Stimulated activated naive CD8-positive, alpha-beta T cell treated with anti-CD3 and anti-CD28 coated beads, Interleukin-15, Interleukin-2, amounts not matched to agents 100 ng/mL and 50 ng/mL, for 24 hours (primary cell): ENCODE measurements at regions not wholly inside any gene's neighbourhood (a gene's known extent, or its start where the extent isn't known, plus 50 kb on each side); places are given as distances from the start of the nearest gene placed in this dataset.

Source experiments
- H3K27ac Mint-ChIP-seq: one replicate; pipeline ENCODE4 v1.8.0; 2021; ENCODE audit warnings: mild to moderate bottlenecking, mixed read lengths
- H3K27me3 Mint-ChIP-seq: one replicate; pipeline ENCODE4 v1.8.0; 2021; ENCODE audit warnings: mixed read lengths
- H3K36me3 Mint-ChIP-seq: one replicate; pipeline ENCODE4 v1.8.0; 2021; ENCODE audit warnings: low read depth, mixed read lengths
- H3K4me1 Mint-ChIP-seq: one replicate; pipeline ENCODE4 v1.8.0; 2021; ENCODE audit warnings: low read depth, mixed read lengths
- H3K4me3 Mint-ChIP-seq: one replicate; pipeline ENCODE4 v1.8.0; 2021; ENCODE audit warnings: mild to moderate bottlenecking, mixed read lengths
- H3K9me3 Mint-ChIP-seq: one replicate; pipeline ENCODE4 v1.8.0; 2021; ENCODE audit warnings: mixed read lengths

DNA sequence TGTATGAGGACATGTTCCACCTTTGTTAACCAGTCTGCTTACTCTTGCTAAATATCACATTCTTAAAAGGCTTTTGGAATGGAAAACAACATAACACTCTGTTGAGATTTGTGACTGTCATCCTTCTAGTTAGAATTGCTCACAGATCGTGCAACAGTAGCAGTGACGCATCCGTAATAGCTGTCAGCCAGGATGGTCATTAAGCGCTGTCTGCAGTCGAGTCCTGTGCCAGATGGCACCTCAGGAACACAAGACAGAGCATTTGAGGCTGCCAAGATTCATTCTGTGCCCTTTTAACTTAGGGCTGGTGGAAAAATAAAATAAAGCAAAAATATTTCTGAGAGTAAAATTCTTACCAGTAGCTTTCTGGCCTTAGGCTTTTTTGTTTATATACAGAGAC lies 348.6 kb downstream of the ANKRD7 start:
- Mint-ChIP-seq H3K36me3 (no peaks in the 10 kb centered on the region), H3K27me3 (no peaks in the 10 kb centered on the region), H3K9me3 (no peaks in the 10 kb centered on the region), H3K4me1 (no peaks in the 10 kb centered on the region), H3K4me3 (no peak overlapping the region), H3K27ac (no peak overlapping the region)

DNA sequence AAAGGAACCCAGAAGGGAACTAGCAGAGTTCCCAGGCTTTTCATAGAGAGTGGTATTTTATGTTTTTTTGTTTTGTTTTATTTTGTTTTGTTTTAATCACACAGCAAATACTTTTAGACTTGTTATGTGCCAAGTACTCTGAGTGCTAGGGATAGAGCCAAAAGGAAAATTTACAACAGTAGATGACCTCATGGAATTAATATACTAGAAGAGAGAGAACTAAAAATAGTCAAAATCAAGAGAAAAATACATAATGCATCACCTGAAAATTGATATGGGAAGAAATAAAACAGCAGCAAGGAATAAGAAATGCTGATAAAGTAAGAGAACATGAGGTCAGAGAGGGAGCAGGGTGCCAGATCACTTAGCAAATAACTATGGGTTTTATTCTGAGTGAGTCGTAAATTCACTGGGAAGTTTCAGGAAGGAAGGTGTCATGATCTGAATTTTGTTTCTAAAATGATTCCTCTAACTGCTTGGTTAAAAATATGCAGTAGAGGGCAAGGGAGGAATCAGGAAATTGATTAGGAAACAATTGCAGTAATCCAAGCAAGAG lies 351.0 kb downstream of the ANKRD7 start:
- no peaks in the 10 kb centered on the region for H3K9me3 Mint-ChIP-seq

DNA sequence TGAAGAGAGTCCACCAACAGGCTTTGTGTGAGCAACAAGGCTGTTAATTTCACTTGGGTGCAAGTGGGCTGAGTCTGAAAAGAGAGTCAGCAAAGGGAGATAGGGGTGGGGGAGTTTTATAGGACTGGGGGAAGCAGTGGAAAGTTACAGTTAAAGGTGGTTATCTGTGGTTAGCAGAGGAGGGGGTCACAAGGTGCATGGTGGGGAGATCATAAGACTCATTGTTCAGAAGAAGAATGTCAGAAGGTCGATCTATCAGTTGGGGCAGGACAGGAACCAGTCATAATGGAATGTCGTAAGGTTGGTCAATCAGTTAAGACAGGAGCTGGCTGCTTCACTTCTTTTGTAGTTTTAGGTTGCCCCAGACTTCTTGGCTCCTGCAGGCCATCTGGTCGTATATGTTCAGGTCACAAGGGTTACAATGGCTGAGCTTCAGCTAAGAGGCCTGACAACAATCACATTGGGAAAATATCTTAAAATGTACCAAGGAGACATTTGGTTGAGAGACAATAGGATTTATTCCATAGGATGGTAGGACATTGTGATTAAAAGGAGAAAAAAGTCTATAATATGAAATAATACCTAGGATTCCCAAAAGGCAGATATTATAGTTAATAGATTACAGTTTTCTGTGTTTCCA lies 356.4 kb downstream of the ANKRD7 start:
- no peak overlapping the region for H3K4me3 Mint-ChIP-seq
- no peak overlapping the region for H3K27ac Mint-ChIP-seq
- no peaks in the 10 kb centered on the region for H3K9me3 Mint-ChIP-seq
- H3K4me1 Mint-ChIP-seq, result no peaks in the 10 kb centered on the region
- H3K36me3 Mint-ChIP-seq, result no peaks in the 10 kb centered on the region
- no peaks in the 10 kb centered on the region for H3K27me3 Mint-ChIP-seq

More for the DNA sequence above, 351.0 kb downstream of the ANKRD7 start:
- Mint-ChIP-seq H3K4me3 (no peak overlapping the region), H3K4me1 (no peaks in the 10 kb centered on the region), H3K27me3 (no peaks in the 10 kb centered on the region), H3K27ac (no peak overlapping the region), H3K36me3 (no peaks in the 10 kb centered on the region)

DNA sequence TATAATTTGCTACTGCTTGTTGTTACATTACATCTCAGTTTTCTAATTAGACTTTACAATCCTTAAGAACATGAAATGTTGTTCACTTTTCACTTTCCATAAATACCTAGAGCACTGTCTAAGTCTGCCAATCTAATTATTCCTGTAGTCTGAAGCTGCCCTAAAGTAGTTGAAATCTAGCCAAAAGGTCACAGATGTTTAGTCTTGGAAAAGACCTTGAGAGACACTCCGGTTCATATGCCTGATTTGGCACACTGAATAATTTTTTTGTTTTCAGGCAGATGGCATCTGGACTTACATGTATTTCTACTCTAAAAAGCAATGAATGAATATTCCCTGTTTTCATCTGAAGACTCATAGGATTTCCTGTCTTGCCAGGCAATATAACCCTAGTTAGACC lies 359.1 kb downstream of the ANKRD7 start:
- Mint-ChIP-seq H3K4me1 (no peaks in the 10 kb centered on the region), H3K4me3 (no peak overlapping the region), H3K27me3 (peaks cover 3% of the 10 kb centered on the region), H3K9me3 (peaks cover 6% of the 10 kb centered on the region), H3K36me3 (no peaks in the 10 kb centered on the region), H3K27ac (no peak overlapping the region)

DNA sequence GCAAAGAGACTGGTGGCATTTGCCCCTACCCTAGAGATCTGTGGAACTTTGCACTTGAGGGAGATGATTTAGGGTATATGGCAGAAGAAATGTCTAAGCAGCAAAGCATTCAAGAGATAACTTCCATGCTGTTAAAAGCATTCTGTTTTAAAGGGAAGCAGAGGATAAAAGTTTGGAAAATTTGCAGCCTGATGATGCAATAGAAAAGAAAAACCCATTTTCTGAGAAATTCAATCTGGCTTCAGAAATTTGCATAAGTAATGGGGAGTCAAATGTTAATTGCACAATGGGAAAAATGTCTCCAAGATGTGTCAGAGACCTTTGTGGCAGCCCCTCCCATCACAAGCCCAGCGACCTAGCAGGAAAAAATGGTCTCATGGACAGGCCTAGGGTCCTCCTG lies 361.7 kb downstream of the ANKRD7 start:
- H3K27ac Mint-ChIP-seq, result no peak overlapping the region
- peaks cover 6% of the 10 kb centered on the region for H3K9me3 Mint-ChIP-seq
- peaks cover 3% of the 10 kb centered on the region for H3K27me3 Mint-ChIP-seq
- H3K4me1 Mint-ChIP-seq, result no peaks in the 10 kb centered on the region
- H3K36me3 Mint-ChIP-seq, result no peaks in the 10 kb centered on the region
- no peak overlapping the region for H3K4me3 Mint-ChIP-seq

DNA sequence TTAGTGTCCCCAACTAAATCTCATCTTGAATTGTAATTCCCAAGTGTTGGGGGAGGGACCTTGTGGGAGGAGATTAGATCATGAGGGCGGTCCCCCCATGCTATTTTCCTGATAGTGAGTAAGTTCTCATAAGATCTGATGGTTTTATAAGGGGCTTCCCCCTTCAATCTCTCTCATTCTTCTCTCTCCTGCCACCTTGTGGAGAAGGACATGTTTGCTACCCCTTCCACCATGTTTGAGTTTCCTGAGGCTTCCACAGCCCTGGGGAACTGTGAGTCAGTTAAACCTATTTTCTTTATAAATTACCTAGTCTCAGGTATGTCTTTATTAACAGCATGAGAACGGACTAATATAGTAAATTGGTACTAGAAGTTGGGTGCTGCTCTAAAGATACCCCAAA lies 365.6 kb downstream of the ANKRD7 start:
- no peaks in the 10 kb centered on the region for H3K4me1 Mint-ChIP-seq
- no peak overlapping the region for H3K27ac Mint-ChIP-seq
- H3K36me3 Mint-ChIP-seq, result no peaks in the 10 kb centered on the region
- H3K27me3 Mint-ChIP-seq, result peaks cover 3% of the 10 kb centered on the region
- H3K9me3 Mint-ChIP-seq, result peaks cover 6% of the 10 kb centered on the region
- no peak overlapping the region for H3K4me3 Mint-ChIP-seq

DNA sequence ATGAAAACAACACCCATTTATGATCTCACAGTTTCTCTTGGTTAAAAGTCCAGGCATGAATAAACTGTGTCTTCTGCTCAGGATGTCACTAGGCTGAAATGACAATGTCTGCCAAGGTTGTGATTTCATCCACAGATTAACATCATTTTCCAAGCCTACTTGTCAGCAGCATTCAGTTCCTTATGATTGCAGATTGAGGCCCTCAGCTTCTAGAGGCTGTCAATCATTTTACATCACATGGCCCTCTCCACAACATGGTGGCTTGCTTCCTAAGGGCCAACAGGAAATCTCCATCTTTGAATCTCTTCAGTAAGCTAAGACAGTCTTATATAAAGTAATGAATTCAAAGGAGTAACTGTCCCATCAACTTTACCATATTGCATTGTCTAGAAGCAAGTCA lies 377.6 kb downstream of the ANKRD7 start:
- Mint-ChIP-seq H3K36me3 (no peaks in the 10 kb centered on the region), H3K4me3 (no peak overlapping the region), H3K27ac (no peak overlapping the region), H3K9me3 (no peaks in the 10 kb centered on the region), H3K27me3 (no peaks in the 10 kb centered on the region), H3K4me1 (no peaks in the 10 kb centered on the region)

DNA sequence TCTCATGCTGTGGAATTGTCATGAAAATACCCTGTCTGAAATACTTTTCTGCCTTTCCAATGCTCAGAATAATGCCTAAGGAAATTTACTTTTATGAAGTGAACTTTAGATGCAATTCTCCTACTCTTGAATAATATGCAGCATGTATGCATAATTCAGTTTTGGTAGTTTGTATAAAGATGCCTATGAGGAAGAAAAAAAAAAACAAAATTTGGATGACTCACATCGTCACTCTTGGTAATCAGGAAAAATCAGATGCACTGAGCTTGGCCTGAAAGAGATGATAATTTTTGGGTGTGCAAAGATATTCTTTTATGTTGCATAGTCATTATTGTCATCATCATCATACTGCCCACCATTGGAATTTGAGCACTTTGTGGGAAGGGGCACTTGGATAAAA lies 382.1 kb downstream of the ANKRD7 start:
- H3K27me3 Mint-ChIP-seq, result no peaks in the 10 kb centered on the region
- H3K36me3 Mint-ChIP-seq, result no peaks in the 10 kb centered on the region
- H3K27ac Mint-ChIP-seq, result no peak overlapping the region
- H3K4me1 Mint-ChIP-seq, result no peaks in the 10 kb centered on the region
- H3K4me3 Mint-ChIP-seq, result no peak overlapping the region
- H3K9me3 Mint-ChIP-seq, result peaks cover 3% of the 10 kb centered on the region

DNA sequence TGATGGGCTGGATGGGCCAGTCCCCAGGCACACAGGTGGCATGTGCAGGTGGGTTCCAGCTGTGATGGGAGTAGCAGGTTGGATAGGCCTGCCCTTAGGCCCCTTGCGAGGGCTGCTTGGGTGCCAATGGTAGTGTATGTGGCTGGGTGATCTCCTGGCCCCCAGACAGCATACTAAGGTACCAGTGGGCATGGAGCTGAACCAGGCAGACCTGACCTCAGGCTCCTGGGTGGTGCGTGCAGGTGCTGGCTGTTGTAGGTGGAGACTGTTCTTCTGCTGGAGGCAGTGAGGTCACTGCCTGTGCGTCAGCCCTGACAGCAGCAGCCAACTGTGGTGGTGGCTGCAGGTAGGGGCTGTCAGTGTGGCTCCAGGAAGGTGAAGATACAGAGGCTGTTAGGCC lies 384.7 kb downstream of the ANKRD7 start:
- H3K27ac Mint-ChIP-seq, result no peak overlapping the region
- H3K27me3 Mint-ChIP-seq, result no peaks in the 10 kb centered on the region
- no peaks in the 10 kb centered on the region for H3K4me1 Mint-ChIP-seq
- no peaks in the 10 kb centered on the region for H3K36me3 Mint-ChIP-seq
- peaks cover 3% of the 10 kb centered on the region for H3K9me3 Mint-ChIP-seq
- H3K4me3 Mint-ChIP-seq, result no peak overlapping the region

DNA sequence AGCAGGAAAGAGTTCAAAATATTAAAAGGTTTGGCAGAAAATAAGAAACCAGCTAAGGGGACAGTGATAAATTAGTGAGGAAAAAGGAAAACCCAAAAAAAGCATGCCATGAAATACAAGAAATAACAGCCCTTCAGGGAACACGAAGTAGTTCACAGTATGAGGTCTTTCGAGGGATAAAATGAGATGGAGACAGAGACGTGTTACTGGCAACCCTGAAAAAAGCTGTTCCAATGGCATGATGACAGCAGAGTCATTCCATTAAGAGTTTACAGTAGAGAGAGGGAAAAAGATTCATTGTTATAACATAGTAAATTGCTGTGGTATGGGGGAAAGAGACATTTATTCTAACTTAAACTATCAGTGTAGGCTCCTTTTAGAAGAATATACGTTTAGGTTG lies 391.2 kb downstream of the ANKRD7 start:
- no peaks in the 10 kb centered on the region for H3K36me3 Mint-ChIP-seq
- peaks cover 3% of the 10 kb centered on the region for H3K27me3 Mint-ChIP-seq
- no peaks in the 10 kb centered on the region for H3K4me1 Mint-ChIP-seq
- peaks cover 6% of the 10 kb centered on the region for H3K9me3 Mint-ChIP-seq
- no peak overlapping the region for H3K27ac Mint-ChIP-seq
- H3K4me3 Mint-ChIP-seq, result no peak overlapping the region

DNA sequence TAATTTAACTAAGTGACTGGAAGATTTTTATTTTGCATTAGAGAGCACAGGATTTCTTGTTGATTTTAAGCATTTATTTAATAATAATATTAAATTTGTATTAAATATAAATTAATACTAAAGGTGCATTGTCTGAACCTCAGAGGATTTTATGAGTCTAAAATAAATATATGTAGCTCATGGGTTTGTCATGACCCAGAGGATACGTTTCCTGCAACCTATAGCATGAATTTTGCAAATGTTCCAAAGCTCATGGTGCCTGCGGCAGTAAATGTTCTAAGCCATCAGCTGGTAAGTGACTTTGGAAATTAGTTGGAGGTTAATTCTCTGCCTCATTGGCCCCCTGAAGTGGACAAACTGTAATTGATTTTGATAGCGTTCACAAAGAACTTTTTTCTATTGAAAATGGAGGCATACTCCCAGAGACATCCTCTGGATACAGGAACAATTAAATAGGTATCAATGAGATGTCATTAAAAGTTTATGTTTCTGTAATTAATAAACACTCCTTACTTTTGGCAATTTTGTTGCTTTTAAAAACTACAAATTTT lies 397.4 kb downstream of the ANKRD7 start:
- H3K27me3 Mint-ChIP-seq, result no peaks in the 10 kb centered on the region
- H3K9me3 Mint-ChIP-seq, result no peaks in the 10 kb centered on the region
- H3K36me3 Mint-ChIP-seq, result no peaks in the 10 kb centered on the region
- H3K4me1 Mint-ChIP-seq, result no peaks in the 10 kb centered on the region
- no peak overlapping the region for H3K4me3 Mint-ChIP-seq
- no peak overlapping the region for H3K27ac Mint-ChIP-seq

DNA sequence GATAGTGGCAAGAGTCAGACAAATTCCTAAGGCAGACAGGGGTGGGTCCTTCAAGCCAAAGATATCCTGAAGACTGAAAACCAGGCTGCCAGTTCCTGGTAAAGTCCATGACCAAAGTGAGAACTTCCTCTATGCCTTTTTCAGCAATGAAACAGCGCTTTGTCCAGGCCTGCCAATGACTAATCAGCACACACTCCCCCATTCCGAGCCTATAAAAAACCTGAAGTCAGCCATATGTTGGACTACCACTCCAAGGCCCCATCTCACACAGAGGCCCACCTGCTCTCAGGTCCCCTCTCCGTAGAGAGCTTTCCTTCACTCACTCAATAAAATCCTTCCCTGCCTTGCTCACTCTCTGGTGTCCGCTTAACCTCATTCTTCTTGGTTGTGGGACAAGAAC lies 402.2 kb downstream of the ANKRD7 start:
- Mint-ChIP-seq H3K4me3 (no peak overlapping the region), H3K36me3 (no peaks in the 10 kb centered on the region), H3K9me3 (no peaks in the 10 kb centered on the region), H3K4me1 (no peaks in the 10 kb centered on the region), H3K27me3 (no peaks in the 10 kb centered on the region), H3K27ac (no peak overlapping the region)

DNA sequence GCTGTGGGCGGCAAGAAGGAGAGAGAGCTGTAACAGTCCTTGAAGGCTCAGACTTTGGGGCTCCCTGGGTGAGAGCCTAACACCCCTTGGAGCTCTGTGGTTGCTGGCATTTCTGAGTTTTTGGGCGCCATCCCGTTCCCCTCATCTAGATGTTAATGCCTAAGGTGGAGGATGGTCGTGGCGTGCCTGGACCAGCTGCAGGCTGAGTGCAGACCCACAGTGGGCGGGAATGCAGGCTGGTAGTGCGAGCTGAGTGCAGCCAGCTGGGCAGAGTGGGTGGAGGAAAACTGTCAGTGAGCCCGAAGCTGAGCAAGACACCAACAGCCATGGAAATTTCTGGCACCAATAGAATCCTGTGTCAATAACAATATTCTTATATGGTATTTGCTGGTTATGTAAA lies 403.0 kb downstream of the ANKRD7 start:
- no peaks in the 10 kb centered on the region for H3K36me3 Mint-ChIP-seq
- no peak overlapping the region for H3K4me3 Mint-ChIP-seq
- H3K9me3 Mint-ChIP-seq, result no peaks in the 10 kb centered on the region
- no peaks in the 10 kb centered on the region for H3K4me1 Mint-ChIP-seq
- H3K27ac Mint-ChIP-seq, result no peak overlapping the region
- H3K27me3 Mint-ChIP-seq, result no peaks in the 10 kb centered on the region

DNA sequence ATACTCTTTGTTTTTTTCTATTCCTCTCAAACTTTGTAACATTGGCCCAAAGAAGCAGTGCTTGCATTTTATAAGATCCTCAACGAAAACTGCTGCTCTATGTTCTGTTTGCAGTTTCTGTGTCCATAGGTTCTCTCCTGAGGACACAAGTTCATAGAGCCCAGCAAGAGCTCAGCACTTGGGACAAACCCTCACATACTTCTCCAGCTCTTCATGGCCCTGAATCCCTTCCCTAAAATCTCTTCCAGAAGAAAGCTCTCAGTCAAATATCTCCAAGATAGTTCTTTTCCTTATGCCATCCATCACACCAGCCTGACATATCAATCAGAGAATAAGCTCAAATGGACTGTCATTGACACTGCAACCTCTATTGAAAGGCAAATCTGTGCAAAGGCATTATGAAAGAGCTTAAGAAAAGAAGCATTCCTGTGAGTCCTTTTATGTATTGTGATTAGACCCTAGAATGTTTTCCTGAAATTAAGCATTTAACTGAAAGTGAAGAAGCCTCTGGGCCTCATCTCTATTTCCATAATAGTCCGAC lies 405.5 kb downstream of the ANKRD7 start:
- Mint-ChIP-seq H3K27ac (no peak overlapping the region), H3K4me3 (no peak overlapping the region), H3K27me3 (no peaks in the 10 kb centered on the region), H3K9me3 (no peaks in the 10 kb centered on the region), H3K36me3 (no peaks in the 10 kb centered on the region), H3K4me1 (no peaks in the 10 kb centered on the region)

DNA sequence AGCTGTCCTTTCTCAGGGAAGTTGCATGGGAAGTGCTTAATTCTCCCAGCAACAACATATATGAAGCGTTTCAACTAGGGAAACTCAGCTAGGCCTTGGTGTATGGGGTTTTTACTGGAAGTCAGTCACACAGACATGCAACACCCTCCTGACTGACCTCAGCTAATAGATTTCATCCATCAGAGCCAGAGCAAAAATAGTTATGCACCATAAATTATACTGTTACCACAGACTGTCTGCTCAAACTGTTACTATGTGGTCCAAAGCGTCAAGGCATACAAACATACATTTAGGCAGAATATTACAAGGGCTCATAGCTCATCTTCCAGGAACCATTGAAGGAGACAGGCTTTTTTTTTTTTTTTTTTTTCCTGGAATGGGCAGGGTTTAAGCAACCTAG lies 417.9 kb downstream of the ANKRD7 start:
- no peak overlapping the region for H3K4me3 Mint-ChIP-seq
- no peak overlapping the region for H3K27ac Mint-ChIP-seq
- no peaks in the 10 kb centered on the region for H3K9me3 Mint-ChIP-seq
- H3K4me1 Mint-ChIP-seq, result no peaks in the 10 kb centered on the region
- H3K36me3 Mint-ChIP-seq, result no peaks in the 10 kb centered on the region
- no peaks in the 10 kb centered on the region for H3K27me3 Mint-ChIP-seq

DNA sequence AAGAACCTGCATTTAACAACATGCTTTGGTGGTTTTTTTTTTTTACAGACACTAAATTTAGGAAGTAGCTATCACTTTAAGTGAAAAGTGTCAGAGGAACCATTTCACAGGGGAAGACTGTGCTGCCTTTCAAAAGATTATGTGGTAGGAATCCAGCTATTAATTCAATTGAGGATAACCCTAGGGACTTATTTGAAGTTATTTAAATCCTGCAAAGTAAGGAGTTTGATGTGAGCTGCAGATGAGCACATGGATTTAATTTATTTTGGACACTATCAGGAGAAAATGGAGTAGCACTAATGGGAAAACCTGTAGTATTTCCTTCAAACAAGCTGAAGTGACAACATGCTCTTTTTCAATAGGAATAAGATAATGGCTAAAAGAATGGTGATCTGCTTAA lies 419.8 kb downstream of the ANKRD7 start:
- Mint-ChIP-seq H3K4me3 (no peak overlapping the region), H3K9me3 (no peaks in the 10 kb centered on the region), H3K27me3 (no peaks in the 10 kb centered on the region), H3K27ac (no peak overlapping the region), H3K36me3 (no peaks in the 10 kb centered on the region), H3K4me1 (no peaks in the 10 kb centered on the region)
